NCI-H510A (cell line): ENCODE measurements at regions not wholly inside any gene's neighbourhood (a gene's known extent, or its start where the extent isn't known, plus 50 kb on each side); places are given as distances from the start of the nearest gene placed in this dataset.
A peak's percentile ranks its signal among the peaks of the same experiment; 100 is the strongest.

Experiments
- DNase-seq: peaks from one replicate; lab custom pipeline; 2025; lab: John Stamatoyannopoulos, UW

GRCh38 chr10:83880252-83880791 lies 259.0 kb upstream of the GHITM start:
- no peak for DNase-seq

- DNase-seq = no peak
Observed at GRCh38 chr10:83881661-83882060, 257.6 kb upstream of the GHITM start.

GRCh38 chr10:83886871-83887270 lies 252.4 kb upstream of the GHITM start:
- DNase-seq = peak; percentile 41

- no peak for DNase-seq
Observed at GRCh38 chr10:83892737-83893136, 246.6 kb upstream of the GHITM start.

GRCh38 chr10:83896219-83896618 lies 243.1 kb upstream of the GHITM start:
- DNase-seq = no peak

GRCh38 chr10:83897626-83898025 lies 241.7 kb upstream of the GHITM start:
- DNase-seq = no peak

GRCh38 chr10:83908506-83908905 lies 230.8 kb upstream of the GHITM start:
- no peak for DNase-seq

- no peak for DNase-seq
Observed at GRCh38 chr10:83909001-83909400, 230.3 kb upstream of the GHITM start.

- no peak for DNase-seq
Observed at GRCh38 chr10:83915801-83916200, 223.5 kb upstream of the GHITM start.

- DNase-seq = no peak
Observed at GRCh38 chr10:83917537-83918506, 221.5 kb upstream of the GHITM start.

GRCh38 chr10:83919187-83919586 lies 220.1 kb upstream of the GHITM start:
- no peak for DNase-seq

GRCh38 chr10:83921984-83922860 lies 217.1 kb upstream of the GHITM start:
- DNase-seq = no peak

GRCh38 chr10:83925133-83925532 lies 214.2 kb upstream of the GHITM start:
- no peak for DNase-seq

- no peak for DNase-seq
Observed at GRCh38 chr10:83926606-83927005, 212.7 kb upstream of the GHITM start.

GRCh38 chr10:83927166-83927565 lies 212.1 kb upstream of the GHITM start:
- no peak for DNase-seq

- DNase-seq = no peak
Observed at GRCh38 chr10:83929399-83929798, 209.9 kb upstream of the GHITM start.

GRCh38 chr10:83931669-83932068 lies 207.6 kb upstream of the GHITM start:
- DNase-seq = no peak

GRCh38 chr10:83932245-83932644 lies 207.1 kb upstream of the GHITM start:
- no peak for DNase-seq

- no peak for DNase-seq
Observed at GRCh38 chr10:83934062-83934461, 205.2 kb upstream of the GHITM start.

- DNase-seq = no peak
Observed at GRCh38 chr10:83934641-83935338, 204.5 kb upstream of the GHITM start.

- no peak for DNase-seq
Observed at GRCh38 chr10:83935339-83935736, 204.0 kb upstream of the GHITM start.

GRCh38 chr10:83935911-83936310 lies 203.4 kb upstream of the GHITM start:
- DNase-seq = no peak
